GM12874 (cell line): ENCODE measurements at regions not wholly inside any gene's neighbourhood (a gene's known extent, or its start where the extent isn't known, plus 50 kb on each side); places are given as distances from the start of the nearest gene placed in this dataset.

Experiments
- TF ChIP-seq, protein P1 (sequence below): IDR thresholded peaks from 2 replicates; pipeline ENCODE4 v1.5.1; 2011; ENCODE audit warnings: low read depth, mild to moderate bottlenecking, control low read depth, low read length, moderate library complexity; ENCODE audit not compliant: insufficient read depth

- TF ChIP-seq, protein P1, sequence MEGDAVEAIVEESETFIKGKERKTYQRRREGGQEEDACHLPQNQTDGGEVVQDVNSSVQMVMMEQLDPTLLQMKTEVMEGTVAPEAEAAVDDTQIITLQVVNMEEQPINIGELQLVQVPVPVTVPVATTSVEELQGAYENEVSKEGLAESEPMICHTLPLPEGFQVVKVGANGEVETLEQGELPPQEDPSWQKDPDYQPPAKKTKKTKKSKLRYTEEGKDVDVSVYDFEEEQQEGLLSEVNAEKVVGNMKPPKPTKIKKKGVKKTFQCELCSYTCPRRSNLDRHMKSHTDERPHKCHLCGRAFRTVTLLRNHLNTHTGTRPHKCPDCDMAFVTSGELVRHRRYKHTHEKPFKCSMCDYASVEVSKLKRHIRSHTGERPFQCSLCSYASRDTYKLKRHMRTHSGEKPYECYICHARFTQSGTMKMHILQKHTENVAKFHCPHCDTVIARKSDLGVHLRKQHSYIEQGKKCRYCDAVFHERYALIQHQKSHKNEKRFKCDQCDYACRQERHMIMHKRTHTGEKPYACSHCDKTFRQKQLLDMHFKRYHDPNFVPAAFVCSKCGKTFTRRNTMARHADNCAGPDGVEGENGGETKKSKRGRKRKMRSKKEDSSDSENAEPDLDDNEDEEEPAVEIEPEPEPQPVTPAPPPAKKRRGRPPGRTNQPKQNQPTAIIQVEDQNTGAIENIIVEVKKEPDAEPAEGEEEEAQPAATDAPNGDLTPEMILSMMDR = no peak
Observed at GRCh38 chr4:173748353-173748752, 218.3 kb upstream of the HAND2 start.

DNA sequence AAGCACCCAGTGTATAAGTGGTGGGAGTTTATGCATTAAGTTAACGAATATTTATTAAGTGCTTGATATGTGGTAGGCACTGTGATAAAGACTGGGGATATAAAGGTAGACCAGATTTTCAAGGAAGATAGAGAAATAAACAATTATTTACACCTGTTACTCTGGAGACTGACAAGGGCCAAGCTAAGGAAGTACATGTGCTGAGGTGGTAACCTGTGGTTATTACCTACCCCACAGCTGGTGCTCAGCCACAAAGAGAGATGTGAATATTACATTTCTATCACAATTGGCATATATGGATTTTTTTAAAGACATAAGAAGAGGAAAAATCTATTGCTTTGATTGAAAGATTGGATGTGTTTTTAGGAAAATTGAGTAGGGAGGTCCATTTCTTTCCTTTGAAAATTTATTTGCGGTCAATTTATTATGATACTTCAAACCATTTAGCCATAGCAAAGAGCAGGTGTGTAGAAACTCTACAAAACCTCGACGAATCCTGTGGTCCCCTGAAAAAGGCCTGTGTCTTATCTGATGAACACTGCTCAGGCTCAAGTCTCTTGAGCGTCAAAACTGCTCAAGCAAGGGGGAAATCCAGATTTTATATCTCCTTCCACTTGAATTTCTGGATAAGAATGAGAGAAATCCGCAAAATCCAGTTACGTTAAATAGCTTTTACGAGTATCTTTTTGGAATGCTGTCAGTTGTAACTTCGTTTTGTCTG is 217.7 kb upstream of the HAND2 start:
- TF ChIP-seq, protein P1 = no peak

- TF ChIP-seq, protein P1 = no peak
Observed at GRCh38 chr4:173746424-173746823, 216.4 kb upstream of the HAND2 start.

DNA sequence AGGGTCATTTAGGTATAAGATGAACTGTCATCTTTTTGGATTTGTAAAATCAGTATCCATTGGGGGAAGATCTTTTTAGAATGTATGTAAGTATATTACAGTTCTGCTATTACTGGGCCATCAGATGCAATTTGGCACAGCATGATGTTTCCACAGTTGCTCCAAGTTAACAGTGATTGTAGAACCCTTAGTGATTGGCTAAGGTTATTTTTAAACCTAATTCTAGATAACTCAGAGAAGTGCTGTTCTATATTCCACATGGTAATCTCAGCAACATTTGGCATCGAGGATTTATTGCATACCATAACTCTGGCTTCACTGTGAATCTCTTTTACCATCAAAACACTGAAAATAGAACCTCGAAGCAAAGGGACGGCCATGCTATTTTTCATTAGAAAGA is 215.7 kb upstream of the HAND2 start:
- TF ChIP-seq, protein P1 = no peak

DNA sequence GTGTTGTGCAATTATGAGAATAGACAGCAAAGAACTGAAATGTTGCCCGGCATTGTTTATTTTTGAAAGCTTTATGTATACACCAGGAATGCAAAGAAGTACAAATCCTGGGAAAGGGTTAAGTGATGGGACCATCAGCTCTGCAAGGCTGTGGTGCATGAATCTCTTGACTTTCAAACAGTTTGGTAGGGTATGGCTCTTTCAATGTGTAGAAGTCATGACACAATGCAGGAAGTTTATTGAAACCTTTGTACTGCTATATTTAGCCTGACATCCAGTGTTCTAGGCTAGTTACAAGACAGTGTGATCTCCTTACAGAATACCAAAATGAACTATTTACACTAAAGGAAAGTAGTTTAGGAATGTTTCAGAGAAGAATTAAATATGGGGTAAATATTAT is 206.8 kb upstream of the HAND2 start:
- TF ChIP-seq, protein P1 = no peak

DNA sequence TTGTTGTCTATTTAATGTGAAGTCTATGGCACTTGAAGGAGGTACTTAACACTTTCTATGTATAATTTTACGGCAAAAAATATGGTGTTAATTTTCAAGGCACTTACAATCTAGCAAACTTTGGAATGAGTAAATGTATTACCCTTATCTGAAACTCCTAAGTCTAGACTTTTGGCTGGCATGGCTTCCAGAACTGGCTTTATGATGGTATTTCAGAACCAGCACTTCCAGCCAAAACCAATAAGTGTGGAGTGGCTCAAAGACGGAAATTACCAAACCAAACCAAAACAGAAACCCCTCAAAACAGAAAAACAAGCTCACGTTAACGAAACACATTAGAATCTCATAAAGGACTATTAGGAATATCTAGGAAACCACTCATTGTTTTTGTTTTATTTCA is 205.6 kb upstream of the HAND2 start:
- TF ChIP-seq, protein P1 = no peak

- TF ChIP-seq, protein P1 = no peak
Observed at GRCh38 chr4:173735049-173735448, 205.0 kb upstream of the HAND2 start.
